ENCODE measurements at regions not wholly inside any gene's neighbourhood (a gene's known extent, or its start where the extent isn't known, plus 50 kb on each side); places are given as distances from the start of the nearest gene placed in this dataset.

DNA sequence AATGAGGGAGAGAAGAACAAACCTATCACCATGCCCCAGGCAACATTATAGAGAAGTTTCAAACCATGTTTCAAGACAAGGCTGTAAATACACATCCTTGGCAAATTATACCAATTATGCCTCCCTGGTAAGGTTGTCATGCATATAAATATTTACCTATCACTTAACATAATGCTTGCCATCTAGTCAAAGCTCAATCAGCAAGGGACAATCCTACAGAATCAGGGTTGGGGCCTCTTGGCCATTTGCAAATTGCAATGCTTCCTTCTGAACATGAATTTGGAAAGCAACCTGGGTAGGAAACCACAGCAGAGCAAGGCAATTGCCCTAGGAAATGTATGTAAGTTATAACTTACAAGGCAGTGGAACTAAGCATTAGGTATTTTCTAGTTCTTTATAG lies 907.2 kb upstream of the CDH2 start:
- Histone ChIP-seq H3K4me2 (ENCODE audit: low read depth, low read length, poor library complexity, severe bottlenecking) (no peak overlapping the region), H3K79me2 (ENCODE audit: insufficient read depth, low read length) (no peaks in the 10 kb centered on the region), H3K27me3 (ENCODE audit: insufficient read depth, low read length, poor library complexity, severe bottlenecking) (no peaks in the 10 kb centered on the region), H3K9me2 (replicated peaks; ENCODE audit: low read depth, low read length) (no peaks in the 10 kb centered on the region), H3F3A (ENCODE audit: low read depth) (no peaks in the 10 kb centered on the region), H2AFZ (ENCODE audit: low read length) (no peak overlapping the region), H3K4me1 (ENCODE audit: insufficient read depth, low read length, poor library complexity, severe bottlenecking) (no peaks in the 10 kb centered on the region), H3K4me3 (ENCODE audit: low read length, poor library complexity, severe bottlenecking) (no peak overlapping the region), H3K9ac (ENCODE audit: low read depth, low read length, poor library complexity, severe bottlenecking) (no peak overlapping the region), H4K20me1 (ENCODE audit: insufficient read depth, low read length, poor library complexity, severe bottlenecking) (no peaks in the 10 kb centered on the region), H3K36me3 (ENCODE audit: insufficient read depth, low read length) (no peaks in the 10 kb centered on the region), H3K9me3 (ENCODE audit: insufficient read depth, low read depth, low read length) (no peaks in the 10 kb centered on the region)
- TF ChIP-seq EZH2phosphoT487 (IDR thresholded peaks at IDR 0.05; ENCODE audit: borderline replicate concordance): no peak
- TF ChIP-seq, protein P1, sequence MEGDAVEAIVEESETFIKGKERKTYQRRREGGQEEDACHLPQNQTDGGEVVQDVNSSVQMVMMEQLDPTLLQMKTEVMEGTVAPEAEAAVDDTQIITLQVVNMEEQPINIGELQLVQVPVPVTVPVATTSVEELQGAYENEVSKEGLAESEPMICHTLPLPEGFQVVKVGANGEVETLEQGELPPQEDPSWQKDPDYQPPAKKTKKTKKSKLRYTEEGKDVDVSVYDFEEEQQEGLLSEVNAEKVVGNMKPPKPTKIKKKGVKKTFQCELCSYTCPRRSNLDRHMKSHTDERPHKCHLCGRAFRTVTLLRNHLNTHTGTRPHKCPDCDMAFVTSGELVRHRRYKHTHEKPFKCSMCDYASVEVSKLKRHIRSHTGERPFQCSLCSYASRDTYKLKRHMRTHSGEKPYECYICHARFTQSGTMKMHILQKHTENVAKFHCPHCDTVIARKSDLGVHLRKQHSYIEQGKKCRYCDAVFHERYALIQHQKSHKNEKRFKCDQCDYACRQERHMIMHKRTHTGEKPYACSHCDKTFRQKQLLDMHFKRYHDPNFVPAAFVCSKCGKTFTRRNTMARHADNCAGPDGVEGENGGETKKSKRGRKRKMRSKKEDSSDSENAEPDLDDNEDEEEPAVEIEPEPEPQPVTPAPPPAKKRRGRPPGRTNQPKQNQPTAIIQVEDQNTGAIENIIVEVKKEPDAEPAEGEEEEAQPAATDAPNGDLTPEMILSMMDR (conservative IDR thresholded peaks at IDR 0.05; ENCODE audit: low read length): no peak

DNA sequence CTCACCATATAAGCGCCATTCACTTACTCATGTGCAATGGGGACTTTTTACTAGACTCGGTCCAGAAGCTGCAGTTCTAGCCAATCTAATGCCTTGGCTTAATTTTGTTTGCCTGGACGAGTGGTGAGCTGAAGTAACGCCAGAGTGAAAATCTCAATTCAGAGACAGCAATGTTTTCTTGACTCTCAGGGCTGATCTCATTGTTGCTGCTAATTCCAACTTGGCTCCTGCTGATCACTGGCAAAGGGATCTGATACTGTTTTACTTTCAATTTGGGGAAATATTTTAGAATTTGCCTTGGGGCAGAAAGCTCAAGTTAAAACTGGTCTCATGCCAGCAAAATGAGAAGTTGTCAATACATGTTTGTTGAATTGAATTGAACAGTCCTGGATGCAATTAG lies 906.6 kb upstream of the CDH2 start:
- Histone ChIP-seq H3K36me3 (ENCODE audit: insufficient read depth, low read length) (no peaks in the 10 kb centered on the region), H3K79me2 (ENCODE audit: insufficient read depth, low read length) (no peaks in the 10 kb centered on the region), H4K20me1 (ENCODE audit: insufficient read depth, low read length, poor library complexity, severe bottlenecking) (no peaks in the 10 kb centered on the region), H3K4me2 (ENCODE audit: low read depth, low read length, poor library complexity, severe bottlenecking) (no peak overlapping the region), H3K4me3 (ENCODE audit: low read length, poor library complexity, severe bottlenecking) (no peak overlapping the region), H3K9ac (ENCODE audit: low read depth, low read length, poor library complexity, severe bottlenecking) (no peak overlapping the region), H3K9me3 (ENCODE audit: insufficient read depth, low read depth, low read length) (no peaks in the 10 kb centered on the region), H2AFZ (ENCODE audit: low read length) (no peak overlapping the region), H3K9me2 (replicated peaks; ENCODE audit: low read depth, low read length) (no peaks in the 10 kb centered on the region), H3F3A (ENCODE audit: low read depth) (no peaks in the 10 kb centered on the region), H3K4me1 (ENCODE audit: insufficient read depth, low read length, poor library complexity, severe bottlenecking) (no peaks in the 10 kb centered on the region), H3K27me3 (ENCODE audit: insufficient read depth, low read length, poor library complexity, severe bottlenecking) (no peaks in the 10 kb centered on the region)
- TF ChIP-seq, protein P1 (conservative IDR thresholded peaks at IDR 0.05; ENCODE audit: low read length): no peak
- TF ChIP-seq EZH2phosphoT487 (IDR thresholded peaks at IDR 0.05; ENCODE audit: borderline replicate concordance): no peak

DNA sequence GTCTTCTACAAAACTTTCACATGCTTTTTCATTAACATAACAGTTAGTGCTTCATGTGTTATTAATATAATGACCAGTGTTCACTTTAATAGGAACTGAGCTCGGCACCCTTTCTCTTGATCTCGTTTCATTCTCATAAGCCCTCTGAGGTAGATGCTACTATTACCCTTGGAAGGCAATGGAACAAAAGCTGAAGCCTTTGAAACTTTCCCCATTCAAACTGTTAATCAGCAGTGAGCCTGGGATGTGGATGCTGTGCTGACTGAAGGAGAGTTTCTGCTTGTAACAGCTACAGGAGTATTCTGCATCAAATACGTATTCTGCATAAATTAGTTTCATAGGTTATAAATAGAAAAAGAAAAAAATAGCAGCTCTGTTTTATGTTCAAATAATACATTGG lies 904.0 kb upstream of the CDH2 start:
- H4K20me1 ChIP-seq (ENCODE audit: insufficient read depth, low read length, poor library complexity, severe bottlenecking): no peaks in the 10 kb centered on the region
- H3K27me3 ChIP-seq (ENCODE audit: insufficient read depth, low read length, poor library complexity, severe bottlenecking): no peaks in the 10 kb centered on the region
- H3K79me2 ChIP-seq (ENCODE audit: insufficient read depth, low read length): no peaks in the 10 kb centered on the region
- TF ChIP-seq EZH2phosphoT487 (IDR thresholded peaks at IDR 0.05; ENCODE audit: borderline replicate concordance): no peak
- TF ChIP-seq, protein P1 (conservative IDR thresholded peaks at IDR 0.05; ENCODE audit: low read length): no peak
- H3K4me1 ChIP-seq (ENCODE audit: insufficient read depth, low read length, poor library complexity, severe bottlenecking): no peaks in the 10 kb centered on the region
- H3F3A ChIP-seq (ENCODE audit: low read depth): no peaks in the 10 kb centered on the region
- no peak overlapping the region for H3K9ac ChIP-seq (ENCODE audit: low read depth, low read length, poor library complexity, severe bottlenecking)
- no peaks in the 10 kb centered on the region for H3K9me3 ChIP-seq (ENCODE audit: insufficient read depth, low read depth, low read length)
- H3K36me3 ChIP-seq (ENCODE audit: insufficient read depth, low read length): no peaks in the 10 kb centered on the region
- H3K4me3 ChIP-seq (ENCODE audit: low read length, poor library complexity, severe bottlenecking): no peak overlapping the region
- no peak overlapping the region for H3K4me2 ChIP-seq (ENCODE audit: low read depth, low read length, poor library complexity, severe bottlenecking)
- H3K9me2 ChIP-seq (replicated peaks; ENCODE audit: low read depth, low read length): no peaks in the 10 kb centered on the region
- H2AFZ ChIP-seq (ENCODE audit: low read length): no peak overlapping the region
